DMS53 (cell line): ENCODE measurements at regions not wholly inside any gene's neighbourhood (a gene's known extent, or its start where the extent isn't known, plus 50 kb on each side); places are given as distances from the start of the nearest gene placed in this dataset.
"Not testable (repeated sequence)": the region's sequence is repeated elsewhere in the genome, so short reads cannot be mapped to it uniquely, and the experiment has no call there.

Experiments
- DNase-seq: peaks from one replicate; lab custom pipeline; 2025; lab: John Stamatoyannopoulos, UW

- DNase-seq, result no peak
These were observed 58.5 kb downstream of the TEX13C start for GRCh38 chrX:125378205-125378604.

DNA sequence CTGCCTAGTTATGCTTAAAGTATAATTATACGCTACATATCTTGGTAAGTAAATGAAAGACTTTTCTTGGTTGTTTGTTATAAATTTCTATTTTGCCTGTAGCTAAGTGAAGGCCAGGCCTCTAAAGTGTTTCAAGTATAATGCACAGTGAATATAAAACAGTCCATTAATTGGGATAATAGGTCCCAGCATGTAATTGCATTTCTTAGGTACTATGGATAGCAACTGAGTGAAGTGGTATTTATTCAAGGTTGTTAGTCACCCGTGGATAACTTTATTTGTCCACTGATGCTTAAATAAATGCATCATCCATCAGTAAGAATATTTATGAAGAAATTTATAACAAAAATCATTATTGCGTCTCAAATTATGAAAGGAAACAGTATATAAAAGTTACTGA lies 59.1 kb downstream of the TEX13C start:
- no peak for DNase-seq

DNA sequence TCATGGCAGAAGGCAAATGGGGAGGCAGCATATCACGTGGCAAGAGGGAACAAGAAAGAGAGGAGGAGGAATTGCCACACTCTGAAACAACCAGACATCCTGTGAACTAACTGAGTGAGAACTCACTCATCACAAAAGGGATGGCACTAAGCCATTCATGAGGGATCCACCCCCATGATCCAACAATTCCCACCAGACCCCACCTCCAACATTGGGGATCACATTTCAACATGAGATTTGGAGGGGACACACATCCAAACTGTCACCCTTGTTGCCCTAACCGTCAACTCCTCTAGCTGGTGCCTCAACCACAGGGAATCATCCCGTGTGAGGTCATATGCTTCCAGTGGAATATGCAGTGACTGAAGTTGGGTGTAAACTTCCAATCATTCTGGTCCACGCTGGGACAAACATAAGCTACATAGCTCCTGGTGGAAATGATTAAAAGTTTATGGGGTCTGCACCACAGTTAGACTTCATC lies 62.5 kb downstream of the TEX13C start:
- no peak for DNase-seq

DNA sequence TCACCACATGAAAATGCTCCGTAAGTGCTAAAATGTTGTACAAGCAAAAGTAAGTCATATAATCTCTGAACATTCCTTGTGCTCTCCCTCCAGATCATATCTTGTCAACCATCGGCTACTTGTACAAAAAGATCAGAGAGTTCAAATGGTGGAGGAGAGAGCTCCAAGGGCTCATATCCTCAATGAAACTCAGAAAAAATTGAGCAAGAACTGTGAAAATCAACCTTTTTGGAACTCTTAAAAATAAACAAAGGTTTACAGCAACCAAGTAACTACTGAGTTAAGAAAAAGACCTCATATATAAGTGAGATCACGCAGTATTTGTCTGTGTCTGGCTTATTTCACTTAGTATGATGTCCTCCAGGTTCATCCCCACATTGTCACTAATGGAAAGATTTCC lies 63.2 kb downstream of the TEX13C start:
- DNase-seq, result no peak

DNA sequence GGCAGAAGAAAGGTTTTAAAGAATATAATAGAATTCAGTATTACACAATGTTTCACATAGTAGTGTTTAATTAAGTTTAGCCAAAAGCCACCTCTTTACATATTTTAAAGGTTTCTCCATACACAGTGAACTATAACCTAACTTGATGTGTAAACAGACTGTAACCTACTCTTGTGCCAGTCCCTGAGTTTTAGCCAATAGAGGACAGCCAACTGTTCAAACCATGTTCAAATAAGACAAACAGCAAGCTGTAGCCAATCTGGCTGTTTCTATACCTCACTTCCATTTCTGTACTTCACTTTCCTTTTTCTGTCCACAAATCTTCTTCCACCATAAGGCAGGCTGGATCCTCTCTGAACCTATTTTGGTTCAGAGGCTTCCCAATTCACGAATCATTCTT lies 65.2 kb downstream of the TEX13C start:
- no peak for DNase-seq

DNA sequence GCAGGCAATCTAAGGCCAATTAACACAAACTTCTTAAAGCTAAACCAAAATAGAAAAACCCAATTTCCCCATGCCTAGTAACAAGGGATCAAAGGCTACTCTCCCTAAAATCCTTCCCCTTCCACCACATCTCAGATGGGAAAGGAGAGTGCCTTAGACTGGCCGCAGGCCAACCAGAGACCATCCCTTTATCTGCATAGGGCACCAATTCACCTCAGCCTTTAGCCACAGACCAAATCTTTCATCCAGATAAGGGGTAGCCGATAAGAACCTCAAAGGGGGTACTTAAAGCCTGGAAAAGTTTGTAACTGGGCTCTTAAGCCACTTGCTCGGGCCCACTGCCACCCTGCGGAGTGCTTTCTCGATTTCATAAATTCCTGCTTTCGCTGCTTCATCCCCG lies 68.3 kb downstream of the TEX13C start:
- DNase-seq, result no peak

DNA sequence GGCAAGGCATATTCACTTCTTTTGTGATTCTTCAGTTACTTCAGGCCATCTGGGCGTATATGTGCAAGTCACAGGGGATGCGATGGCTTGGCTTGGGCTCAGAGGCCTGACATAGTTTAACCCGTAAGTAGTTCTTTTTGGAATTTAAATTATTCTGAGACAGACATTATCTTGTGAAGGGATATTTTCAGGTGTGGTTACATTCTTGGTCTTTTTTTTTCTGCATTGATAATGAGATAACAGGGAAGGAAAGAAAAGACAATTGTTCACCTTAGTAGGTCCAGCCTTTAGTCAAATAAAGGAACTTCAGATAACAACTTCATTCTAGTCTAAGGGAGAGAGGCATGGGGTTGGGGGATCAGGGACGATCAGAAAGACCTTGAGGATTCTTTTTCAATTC lies 74.8 kb downstream of the TEX13C start:
- DNase-seq, result no peak

DNA sequence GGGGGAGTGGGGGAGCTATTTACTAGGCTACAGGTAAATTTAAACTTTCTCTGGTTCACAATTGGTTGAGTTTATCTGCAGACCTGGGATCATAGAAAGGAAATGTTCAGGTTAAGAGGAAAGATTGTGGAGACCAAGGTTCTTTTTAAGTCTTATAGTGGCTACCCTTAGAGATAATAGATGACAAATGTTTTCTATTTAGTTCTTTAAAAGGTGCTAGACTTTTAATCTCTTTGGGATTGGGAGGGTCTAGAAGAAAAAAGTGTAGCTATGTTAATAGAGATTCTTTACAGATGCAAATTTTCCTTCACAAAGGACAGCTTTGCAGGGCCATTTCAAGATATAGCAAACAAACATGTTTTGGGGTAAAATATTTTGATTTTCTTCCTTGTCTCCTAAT lies 76.0 kb downstream of the TEX13C start:
- no peak for DNase-seq

GRCh38 chrX:125398959-125399440 lies 79.3 kb downstream of the TEX13C start:
- no peak for DNase-seq

DNA sequence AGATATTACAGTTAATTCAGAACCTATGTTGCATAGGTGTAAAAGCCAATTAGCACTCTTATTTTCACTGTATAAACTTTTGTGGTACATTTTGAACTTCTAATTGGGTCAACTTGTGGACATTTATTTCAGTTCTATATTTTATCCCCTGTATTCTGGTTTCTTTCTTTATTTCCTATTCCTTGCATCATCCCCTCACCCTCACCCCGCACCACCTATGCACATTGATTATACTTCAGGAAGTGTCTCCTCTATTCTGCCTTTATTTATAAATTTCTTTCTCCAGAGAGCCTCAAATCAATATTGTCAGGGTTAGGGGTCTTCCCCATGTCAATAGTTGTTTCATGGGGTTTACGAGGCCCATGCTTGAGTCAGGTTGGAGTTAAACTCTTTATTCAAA lies 83.1 kb downstream of the TEX13C start:
- no peak for DNase-seq

- DNase-seq, result no peak
These were observed 85.0 kb downstream of the TEX13C start for GRCh38 chrX:125404667-125405160.

- no peak for DNase-seq
These were observed 85.7 kb downstream of the TEX13C start for GRCh38 chrX:125405339-125405738.

DNA sequence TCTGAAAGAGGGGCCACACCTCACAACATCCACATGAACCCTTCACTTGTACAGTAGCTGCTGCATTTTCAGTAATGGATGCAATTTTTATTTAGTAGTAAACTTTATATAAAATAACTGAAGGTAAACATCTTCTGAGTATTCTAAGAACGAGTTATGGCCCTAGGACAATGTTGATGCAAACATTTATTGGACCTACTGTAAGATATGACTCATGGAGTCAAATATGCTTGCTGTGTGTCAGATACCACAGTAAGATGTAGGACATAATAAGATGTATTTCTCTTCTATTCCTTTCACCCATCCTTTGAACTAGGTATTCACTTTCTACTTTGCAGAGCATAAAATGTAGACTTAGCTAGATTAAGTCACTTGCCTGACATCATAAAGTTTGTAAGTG lies 87.6 kb downstream of the TEX13C start:
- DNase-seq, result no peak

GRCh38 chrX:125420809-125421208 lies 101.1 kb downstream of the TEX13C start:
- DNase-seq, result no peak

DNA sequence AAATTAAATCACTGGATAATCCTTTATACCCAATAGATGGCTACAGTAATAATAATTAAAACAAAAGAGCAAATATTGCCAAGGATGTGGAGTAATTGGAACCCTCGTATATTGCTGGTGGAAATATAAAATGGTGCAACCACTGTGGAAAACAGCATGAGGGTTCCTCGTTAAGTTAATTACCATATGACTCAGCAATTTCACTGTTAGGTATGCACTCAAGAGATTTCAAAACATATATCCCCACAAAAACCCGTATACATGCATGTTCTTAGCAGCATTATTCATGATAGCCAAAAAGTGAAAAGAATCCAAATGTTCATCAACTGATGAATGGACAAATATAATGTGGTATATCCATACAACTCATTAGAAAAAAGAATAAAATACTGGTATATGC lies 103.3 kb downstream of the TEX13C start:
- DNase-seq, result no peak

DNA sequence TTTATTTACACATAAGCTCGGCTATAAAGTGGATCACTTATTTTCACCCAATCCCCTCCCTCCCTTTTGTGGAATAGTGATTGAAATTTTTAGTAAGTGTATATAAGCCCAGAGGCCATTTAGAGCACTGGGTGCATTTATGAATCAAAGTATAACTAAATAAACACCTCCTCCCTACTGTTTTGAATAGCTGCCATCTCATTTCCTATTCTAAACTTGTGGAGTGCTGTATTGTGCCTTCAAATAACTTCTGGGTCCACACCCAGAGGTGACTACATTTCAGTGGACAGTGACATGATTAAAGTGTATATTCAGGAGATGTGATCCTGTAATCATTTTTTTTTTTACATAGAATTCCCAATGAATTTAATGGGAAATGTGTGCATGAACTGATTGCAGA lies 104.9 kb downstream of the TEX13C start:
- no peak for DNase-seq

GRCh38 chrX:125436855-125437254 lies 117.2 kb downstream of the TEX13C start:
- peak; percentile 68 for DNase-seq

- peak; percentile 8 for DNase-seq
These were observed 119.7 kb downstream of the TEX13C start for GRCh38 chrX:125439194-125439849.

GRCh38 chrX:125444659-125445058 lies 125.0 kb downstream of the TEX13C start:
- DNase-seq, result no peak

GRCh38 chrX:125475482-125475881 lies 155.8 kb downstream of the TEX13C start:
- DNase-seq, result no peak

DNA sequence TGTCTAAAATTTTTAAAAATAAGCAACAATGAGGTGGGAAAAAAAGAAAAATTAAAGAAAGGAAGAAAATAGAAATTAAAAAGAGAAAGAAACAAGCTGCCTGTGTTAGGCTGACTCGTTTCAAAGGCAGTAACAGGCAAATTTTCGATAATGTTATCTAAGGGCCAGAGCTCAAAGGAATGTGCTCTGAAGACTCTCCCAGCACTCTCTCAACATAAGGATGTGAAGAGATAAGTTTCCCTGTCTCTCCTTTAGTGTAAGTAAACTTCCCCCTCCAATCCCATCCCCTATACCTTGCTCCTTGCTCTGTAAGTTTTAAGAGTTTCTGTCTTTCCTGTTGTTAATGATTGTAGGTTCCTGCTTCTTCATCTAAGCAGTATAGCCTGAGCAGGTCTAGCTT lies 172.8 kb downstream of the TEX13C start:
- no peak for DNase-seq

GRCh38 chrX:125493004-125493403 lies 173.3 kb downstream of the TEX13C start:
- not testable (repeated sequence) for DNase-seq

GRCh38 chrX:125497667-125498066 lies 178.0 kb downstream of the TEX13C start:
- no peak for DNase-seq

- no peak for DNase-seq
These were observed 184.1 kb downstream of the TEX13C start for GRCh38 chrX:125503769-125504168.
